ENCODE measurements at regions not wholly inside any gene's neighbourhood (a gene's known extent, or its start where the extent isn't known, plus 50 kb on each side); places are given as distances from the start of the nearest gene placed in this dataset.

DNA sequence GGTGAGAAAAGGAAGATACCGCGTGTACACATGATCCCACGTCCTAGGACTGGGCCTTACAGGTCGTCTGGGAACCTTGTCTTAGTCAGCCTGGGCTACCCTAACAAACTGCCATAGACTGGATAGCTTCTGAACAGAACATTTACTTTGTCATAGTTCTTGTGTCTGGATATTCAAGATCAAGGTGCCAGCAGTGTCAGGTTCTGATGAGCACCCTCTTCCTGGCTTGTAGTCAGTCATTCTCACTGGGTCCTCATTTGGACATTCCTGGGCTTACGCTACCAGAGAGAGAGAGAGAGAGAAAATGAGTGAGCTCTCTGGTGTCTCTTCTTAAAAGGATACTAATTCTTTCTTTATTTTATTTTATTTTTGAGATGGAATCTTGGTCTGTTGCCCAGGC, 685.8 kb upstream of the RBFOX1 start:
- Mint-ChIP-seq H3K36me3 (ENCODE audit: insufficient read depth) (no peaks in the 10 kb centered on the region), H3K9me3 (no peaks in the 10 kb centered on the region), H3K4me1 (ENCODE audit: low read depth) (peaks cover 2% of the 10 kb centered on the region), H3K27me3 (ENCODE audit: low read depth) (peaks cover 3% of the 10 kb centered on the region), H3K4me3 (no peak overlapping the region)
- DNase-seq, result no peak
- no peak for ATAC-seq

DNA sequence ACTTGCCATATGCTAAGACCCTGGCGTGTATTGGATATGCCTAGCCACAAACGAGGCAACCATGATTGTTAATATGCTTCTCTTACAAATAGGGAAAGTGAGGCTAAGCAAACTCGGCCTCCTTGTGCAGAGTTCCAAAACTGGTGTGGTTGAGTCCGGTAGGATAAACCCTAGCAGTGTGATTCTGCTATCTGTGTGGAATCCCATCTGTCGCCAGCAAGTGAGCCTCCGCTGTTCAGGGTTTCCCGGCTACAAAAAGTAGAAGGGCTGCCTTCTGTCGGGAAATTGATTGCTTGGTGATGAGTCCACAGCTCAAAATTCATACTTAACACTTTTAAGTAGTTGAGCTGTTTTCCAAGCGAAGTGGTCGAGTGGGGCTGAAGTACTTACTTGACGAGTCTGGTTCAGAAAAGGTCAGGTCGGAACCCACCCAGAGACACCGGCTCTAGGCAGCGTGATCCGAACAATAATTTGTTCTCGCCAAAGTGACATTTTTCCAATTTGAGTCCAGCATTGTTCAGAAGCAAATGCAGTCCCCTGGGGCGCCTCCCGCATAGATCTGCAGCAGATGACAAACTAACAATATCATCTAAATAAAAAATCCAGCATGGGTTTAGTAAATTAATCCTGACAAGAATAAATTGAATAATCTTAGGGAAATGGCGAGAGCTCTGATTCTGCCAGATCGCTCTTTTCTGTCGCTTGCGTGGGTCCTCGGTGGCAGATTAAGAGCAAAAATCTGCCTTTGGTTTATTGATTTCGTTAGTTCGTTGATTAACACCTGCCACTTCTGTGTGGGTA, 686.7 kb upstream of the RBFOX1 start:
- Mint-ChIP-seq H3K4me3 (no peak overlapping the region), H3K27me3 (ENCODE audit: low read depth) (peaks cover 6% of the 10 kb centered on the region), H3K9me3 (no peaks in the 10 kb centered on the region), H3K36me3 (ENCODE audit: insufficient read depth) (no peaks in the 10 kb centered on the region), H3K4me1 (ENCODE audit: low read depth) (peaks cover 2% of the 10 kb centered on the region)
- ATAC-seq (no peak), DNase-seq (no peak)

GRCh38 chr16:6644916-6645315, 687.7 kb upstream of the RBFOX1 start:
- ATAC-seq (no peak), DNase-seq (no peak)
- Mint-ChIP-seq H3K36me3 (ENCODE audit: insufficient read depth) (no peaks in the 10 kb centered on the region), H3K27me3 (ENCODE audit: low read depth) (peaks cover 6% of the 10 kb centered on the region), H3K4me3 (no peak overlapping the region), H3K9me3 (no peaks in the 10 kb centered on the region), H3K4me1 (ENCODE audit: low read depth) (peaks cover 2% of the 10 kb centered on the region)

GRCh38 chr16:6643080-6643686, 689.5 kb upstream of the RBFOX1 start:
- peak; percentile 13 for DNase-seq
- H3K4me1 Mint-ChIP-seq (ENCODE audit: low read depth), result peaks cover 2% of the 10 kb centered on the region
- no peak for ATAC-seq
- peaks cover 6% of the 10 kb centered on the region for H3K27me3 Mint-ChIP-seq (ENCODE audit: low read depth)
- no peaks in the 10 kb centered on the region for H3K36me3 Mint-ChIP-seq (ENCODE audit: insufficient read depth)
- no peak overlapping the region for H3K4me3 Mint-ChIP-seq
- H3K9me3 Mint-ChIP-seq, result no peaks in the 10 kb centered on the region

- Mint-ChIP-seq H3K4me3 (no peak overlapping the region), H3K4me1 (ENCODE audit: low read depth) (peaks cover 2% of the 10 kb centered on the region), H3K9me3 (no peaks in the 10 kb centered on the region), H3K27me3 (ENCODE audit: low read depth) (peaks cover 6% of the 10 kb centered on the region), H3K36me3 (ENCODE audit: insufficient read depth) (no peaks in the 10 kb centered on the region)
- DNase-seq (no peak), ATAC-seq (no peak)
Measured at GRCh38 chr16:6642271-6642670, 690.4 kb upstream of the RBFOX1 start.

- Mint-ChIP-seq H3K4me1 (ENCODE audit: low read depth) (peaks cover 2% of the 10 kb centered on the region), H3K9me3 (no peaks in the 10 kb centered on the region), H3K4me3 (no peak overlapping the region), H3K27me3 (ENCODE audit: low read depth) (peaks cover 6% of the 10 kb centered on the region), H3K36me3 (ENCODE audit: insufficient read depth) (no peaks in the 10 kb centered on the region)
- no peak for DNase-seq
- ATAC-seq, result no peak
Measured at GRCh38 chr16:6641091-6641490, 691.6 kb upstream of the RBFOX1 start.

DNA sequence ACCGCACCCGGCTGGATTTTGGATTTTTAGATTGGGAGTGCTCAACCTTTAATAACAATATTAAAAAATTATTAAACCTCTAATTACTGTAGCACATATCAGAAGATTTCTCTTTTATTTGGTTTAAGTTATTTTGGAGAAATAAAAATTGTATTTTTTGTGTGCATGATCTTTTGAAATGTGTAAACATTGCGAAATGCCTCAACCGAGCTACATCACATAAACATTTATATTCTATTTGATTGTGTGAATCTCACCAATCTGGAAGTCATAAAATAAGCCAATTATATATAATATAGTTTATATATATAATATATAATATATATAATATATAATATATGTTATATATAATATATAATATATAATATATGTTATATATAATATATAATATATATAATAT, 696.2 kb upstream of the RBFOX1 start:
- H3K4me3 Mint-ChIP-seq, result no peak overlapping the region
- DNase-seq, result no peak
- H3K9me3 Mint-ChIP-seq, result no peaks in the 10 kb centered on the region
- no peak for ATAC-seq
- no peaks in the 10 kb centered on the region for H3K36me3 Mint-ChIP-seq (ENCODE audit: insufficient read depth)
- H3K27me3 Mint-ChIP-seq (ENCODE audit: low read depth), result peaks cover 3% of the 10 kb centered on the region
- H3K4me1 Mint-ChIP-seq (ENCODE audit: low read depth), result no peaks in the 10 kb centered on the region

GRCh38 chr16:6634151-6634550, 698.5 kb upstream of the RBFOX1 start:
- H3K27me3 Mint-ChIP-seq (ENCODE audit: low read depth), result no peaks in the 10 kb centered on the region
- no peaks in the 10 kb centered on the region for H3K9me3 Mint-ChIP-seq
- no peak for DNase-seq
- H3K36me3 Mint-ChIP-seq (ENCODE audit: insufficient read depth), result no peaks in the 10 kb centered on the region
- ATAC-seq, result no peak
- H3K4me1 Mint-ChIP-seq (ENCODE audit: low read depth), result no peaks in the 10 kb centered on the region
- no peak overlapping the region for H3K4me3 Mint-ChIP-seq

DNA sequence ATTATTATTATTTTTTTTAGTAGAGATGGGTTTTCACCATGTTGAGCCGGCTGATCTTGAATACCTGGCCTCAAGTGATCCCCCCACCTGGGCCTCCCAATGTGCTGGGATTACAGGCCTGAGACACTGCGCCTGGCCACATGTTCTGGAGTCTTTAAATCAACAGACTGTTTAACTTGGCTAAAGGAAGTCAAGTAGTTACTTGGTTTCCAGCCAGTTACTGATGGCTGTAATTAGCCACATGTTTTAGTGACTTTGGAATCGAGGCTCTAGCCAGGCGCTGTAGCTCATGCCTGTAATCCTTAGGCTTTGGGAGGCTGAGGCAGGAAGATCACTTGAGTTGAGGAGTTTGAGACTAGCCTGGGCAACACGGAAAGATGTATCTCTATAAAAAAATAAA, 699.2 kb upstream of the RBFOX1 start:
- Mint-ChIP-seq H3K36me3 (ENCODE audit: insufficient read depth) (no peaks in the 10 kb centered on the region), H3K4me1 (ENCODE audit: low read depth) (no peaks in the 10 kb centered on the region), H3K4me3 (no peak overlapping the region), H3K27me3 (ENCODE audit: low read depth) (no peaks in the 10 kb centered on the region), H3K9me3 (no peaks in the 10 kb centered on the region)
- no peak for DNase-seq
- no peak for ATAC-seq

DNA sequence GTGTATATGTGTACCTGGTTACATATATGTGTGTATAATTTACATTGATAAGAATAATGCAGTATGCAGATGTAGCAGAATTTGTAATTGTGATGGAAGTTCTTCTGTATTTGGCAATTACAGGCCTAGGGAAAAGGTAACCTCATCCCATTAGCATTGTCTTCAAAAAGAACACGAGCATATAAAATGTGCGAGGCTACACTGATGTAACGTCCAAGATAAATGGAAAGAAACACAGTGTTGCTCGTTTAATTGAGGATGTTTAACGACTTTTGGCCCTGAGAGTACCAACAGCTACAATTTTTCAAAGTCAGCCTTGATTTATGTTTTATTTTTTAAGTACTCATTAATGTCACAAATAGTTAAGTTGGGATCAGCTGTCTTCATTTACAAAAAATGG, 703.5 kb upstream of the RBFOX1 start:
- no peaks in the 10 kb centered on the region for H3K4me1 Mint-ChIP-seq (ENCODE audit: low read depth)
- H3K4me3 Mint-ChIP-seq, result no peak overlapping the region
- H3K27me3 Mint-ChIP-seq (ENCODE audit: low read depth), result no peaks in the 10 kb centered on the region
- DNase-seq, result no peak
- no peak for ATAC-seq
- peaks cover 4% of the 10 kb centered on the region for H3K9me3 Mint-ChIP-seq
- no peaks in the 10 kb centered on the region for H3K36me3 Mint-ChIP-seq (ENCODE audit: insufficient read depth)

DNA sequence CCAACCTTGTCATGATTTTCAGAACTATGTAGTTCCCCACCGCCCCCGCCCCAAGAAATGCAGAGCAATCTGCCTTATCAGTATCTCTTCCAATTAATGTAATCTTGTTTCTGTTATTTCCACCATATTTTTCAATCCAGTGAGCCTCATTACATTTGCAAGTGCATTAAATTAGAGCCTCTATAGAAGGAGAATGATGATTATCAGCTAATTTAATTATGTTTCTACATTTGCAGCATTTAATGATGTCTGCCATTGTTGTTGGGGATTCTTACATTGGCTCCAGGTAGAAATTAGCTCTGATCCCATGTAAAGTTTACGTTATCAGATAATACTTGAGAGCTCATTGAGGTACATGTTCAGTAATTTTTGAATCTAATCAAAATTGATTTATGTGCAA, 707.0 kb upstream of the RBFOX1 start:
- H3K27me3 Mint-ChIP-seq (ENCODE audit: low read depth), result no peaks in the 10 kb centered on the region
- H3K4me1 Mint-ChIP-seq (ENCODE audit: low read depth), result no peaks in the 10 kb centered on the region
- ATAC-seq (no peak), DNase-seq (no peak)
- no peaks in the 10 kb centered on the region for H3K36me3 Mint-ChIP-seq (ENCODE audit: insufficient read depth)
- H3K9me3 Mint-ChIP-seq, result peaks cover 10% of the 10 kb centered on the region
- no peak overlapping the region for H3K4me3 Mint-ChIP-seq

- Mint-ChIP-seq H3K9me3 (peaks cover 12% of the 10 kb centered on the region), H3K27me3 (ENCODE audit: low read depth) (no peaks in the 10 kb centered on the region), H3K36me3 (ENCODE audit: insufficient read depth) (no peaks in the 10 kb centered on the region), H3K4me3 (no peak overlapping the region), H3K4me1 (ENCODE audit: low read depth) (no peaks in the 10 kb centered on the region)
- no peak for DNase-seq
- ATAC-seq, result no peak
Measured at GRCh38 chr16:6618874-6619273, 713.8 kb upstream of the RBFOX1 start.

DNA sequence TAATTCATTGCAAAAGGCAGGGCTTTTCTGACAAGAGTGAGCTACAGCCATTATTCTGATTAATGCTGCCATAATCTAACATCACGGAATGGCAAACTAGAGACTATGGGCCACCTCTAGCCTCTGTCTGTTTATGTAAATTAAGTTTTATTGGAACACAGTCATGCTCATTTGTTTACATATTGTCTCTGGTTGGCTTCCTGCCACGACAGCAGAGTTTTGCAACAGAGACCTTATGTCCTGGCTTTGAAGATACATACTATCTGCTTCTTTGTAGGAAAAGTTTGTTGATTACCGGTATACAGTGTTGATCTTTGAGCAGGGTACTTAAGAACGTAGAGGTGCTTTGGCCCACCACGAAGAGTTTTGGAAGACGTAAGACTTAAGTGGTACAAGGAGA, 715.9 kb upstream of the RBFOX1 start:
- ATAC-seq, result no peak
- no peak for DNase-seq
- H3K27me3 Mint-ChIP-seq (ENCODE audit: low read depth), result no peaks in the 10 kb centered on the region
- H3K9me3 Mint-ChIP-seq, result peaks cover 13% of the 10 kb centered on the region
- no peak overlapping the region for H3K4me3 Mint-ChIP-seq
- no peaks in the 10 kb centered on the region for H3K36me3 Mint-ChIP-seq (ENCODE audit: insufficient read depth)
- H3K4me1 Mint-ChIP-seq (ENCODE audit: low read depth), result no peaks in the 10 kb centered on the region

DNA sequence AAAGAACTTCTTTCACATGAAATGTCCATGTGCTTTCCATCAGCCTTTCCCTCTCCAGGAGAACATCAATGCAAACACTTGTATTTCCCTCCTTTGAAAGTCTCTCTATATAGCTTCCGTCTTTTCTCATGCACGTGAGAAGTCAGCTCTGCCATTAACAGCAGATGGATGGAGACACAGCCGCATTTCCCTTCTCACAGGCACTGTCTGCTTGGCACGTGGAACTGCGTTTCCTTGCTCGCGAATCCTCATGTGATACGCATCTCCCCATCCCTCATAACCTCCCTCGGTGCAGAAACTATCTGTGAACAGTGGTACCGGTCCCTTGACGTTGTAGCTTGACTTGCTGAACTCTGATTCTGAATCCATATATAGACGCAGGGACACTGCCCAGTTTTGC, 717.0 kb upstream of the RBFOX1 start:
- H3K27me3 Mint-ChIP-seq (ENCODE audit: low read depth), result no peaks in the 10 kb centered on the region
- no peak overlapping the region for H3K4me3 Mint-ChIP-seq
- H3K36me3 Mint-ChIP-seq (ENCODE audit: insufficient read depth), result no peaks in the 10 kb centered on the region
- no peak for ATAC-seq
- H3K9me3 Mint-ChIP-seq, result peaks cover 16% of the 10 kb centered on the region
- H3K4me1 Mint-ChIP-seq (ENCODE audit: low read depth), result no peaks in the 10 kb centered on the region
- DNase-seq, result no peak

GRCh38 chr16:6611535-6611934, 721.1 kb upstream of the RBFOX1 start:
- Mint-ChIP-seq H3K9me3 (peaks cover 8% of the 10 kb centered on the region), H3K36me3 (ENCODE audit: insufficient read depth) (no peaks in the 10 kb centered on the region), H3K4me1 (ENCODE audit: low read depth) (no peaks in the 10 kb centered on the region), H3K27me3 (ENCODE audit: low read depth) (no peaks in the 10 kb centered on the region), H3K4me3 (no peak overlapping the region)
- DNase-seq (no peak), ATAC-seq (no peak)
